A172 (cell line): ENCODE measurements at regions not wholly inside any gene's neighbourhood (a gene's known extent, or its start where the extent isn't known, plus 50 kb on each side); places are given as distances from the start of the nearest gene placed in this dataset.
"Not testable (repeated sequence)": the region's sequence is repeated elsewhere in the genome, so short reads cannot be mapped to it uniquely, and the experiment has no call there.

Experiments
- DNase-seq: peaks from one replicate; pipeline ENCODE4 v3.0.0-alpha.2; 2015; ENCODE audit warnings: low spot score

- not testable (repeated sequence) for DNase-seq
Observed at GRCh38 chr3:193927413-193928206, 208.3 kb upstream of the HES1 start.

GRCh38 chr3:193928354-193929209 is 207.4 kb upstream of the HES1 start:
- peak; percentile 57 for DNase-seq

GRCh38 chr3:193929373-193929772 is 206.6 kb upstream of the HES1 start:
- DNase-seq = no peak

GRCh38 chr3:193929921-193930646 is 205.9 kb upstream of the HES1 start:
- DNase-seq = no peak

- no peak for DNase-seq
Observed at GRCh38 chr3:193932136-193932535, 203.8 kb upstream of the HES1 start.

GRCh38 chr3:193932576-193932975 is 203.4 kb upstream of the HES1 start:
- DNase-seq = no peak

GRCh38 chr3:193933451-193933850 is 202.5 kb upstream of the HES1 start:
- no peak for DNase-seq

GRCh38 chr3:193935916-193936315 is 200.0 kb upstream of the HES1 start:
- no peak for DNase-seq

- no peak for DNase-seq
Observed at GRCh38 chr3:193938613-193939012, 197.3 kb upstream of the HES1 start.

GRCh38 chr3:193939527-193939926 is 196.4 kb upstream of the HES1 start:
- DNase-seq = no peak

GRCh38 chr3:193940526-193940925 is 195.4 kb upstream of the HES1 start:
- DNase-seq = no peak

- DNase-seq = no peak
Observed at GRCh38 chr3:193941486-193941885, 194.5 kb upstream of the HES1 start.

- no peak for DNase-seq
Observed at GRCh38 chr3:193942516-193943055, 193.4 kb upstream of the HES1 start.

GRCh38 chr3:193943200-193943599 is 192.7 kb upstream of the HES1 start:
- DNase-seq = no peak

GRCh38 chr3:193943851-193944517 is 192.0 kb upstream of the HES1 start:
- no peak for DNase-seq

GRCh38 chr3:193944518-193944884 is 191.4 kb upstream of the HES1 start:
- no peak for DNase-seq

- DNase-seq = no peak
Observed at GRCh38 chr3:193945143-193945542, 190.8 kb upstream of the HES1 start.

GRCh38 chr3:193946945-193947344 is 189.0 kb upstream of the HES1 start:
- DNase-seq = peak; percentile 68

- DNase-seq = peak; percentile 50
Observed at GRCh38 chr3:193947596-193947995, 188.4 kb upstream of the HES1 start.

- no peak for DNase-seq
Observed at GRCh38 chr3:193948459-193948858, 187.5 kb upstream of the HES1 start.

GRCh38 chr3:193951859-193952258 is 184.1 kb upstream of the HES1 start:
- DNase-seq = no peak

GRCh38 chr3:193954752-193955151 is 181.2 kb upstream of the HES1 start:
- no peak for DNase-seq
